ENCODE measurements at regions not wholly inside any gene's neighbourhood (a gene's known extent, or its start where the extent isn't known, plus 50 kb on each side); places are given as distances from the start of the nearest gene placed in this dataset.
"Not testable (repeated sequence)": the region's sequence is repeated elsewhere in the genome, so short reads cannot be mapped to it uniquely, and the experiment has no call there.

DNA sequence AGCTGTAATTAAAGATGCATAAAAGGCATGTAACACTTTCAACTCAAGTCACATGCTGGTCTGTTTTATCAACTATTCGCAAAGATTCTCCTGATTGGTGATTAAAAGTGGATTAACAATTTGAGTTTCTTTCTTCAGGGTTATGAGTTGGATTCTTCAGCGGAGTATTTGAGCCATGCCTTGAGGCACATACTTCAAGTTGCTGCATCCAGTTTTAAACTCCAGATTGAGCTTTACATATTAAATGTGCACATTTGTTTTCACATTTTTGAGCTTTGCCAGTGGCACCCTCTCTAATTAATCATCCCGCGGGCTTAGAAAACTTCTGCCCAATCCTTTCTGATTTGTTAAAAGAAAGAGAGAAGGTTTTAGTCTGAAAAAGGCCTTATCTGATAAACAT, 654.5 kb downstream of the PRIM2 start:
- not testable (repeated sequence) for TF ChIP-seq CTCF, POLR2A (IDR thresholded peaks at IDR 0.05)

All from heart left ventricle (tissue), 13 donors.